H9 (cell line): ENCODE measurements at regions not wholly inside any gene's neighbourhood (a gene's known extent, or its start where the extent isn't known, plus 50 kb on each side); places are given as distances from the start of the nearest gene placed in this dataset.

Experiments used
- DNase-seq: peaks from one replicate; pipeline ENCODE4 v3.0.0-alpha.2; 2017
- H2AFZ ChIP-seq: one replicate; pipeline ENCODE4 v1.6.1; 2013; ENCODE audit warnings: mild to moderate bottlenecking, low read length, control low read depth, moderate library complexity
- H2AK5ac ChIP-seq: 2 replicates; pipeline ENCODE4 v1.6.1; 2013; ENCODE audit warnings: low read length, control low read depth, mixed read lengths; ENCODE audit not compliant: insufficient read length
- H2BK120ac ChIP-seq: one replicate; pipeline ENCODE4 v1.6.1; 2013; ENCODE audit warnings: low read depth, mild to moderate bottlenecking, low read length, control low read depth, inconsistent platforms; ENCODE audit not compliant: poor library complexity, severe bottlenecking
- H2BK12ac ChIP-seq: 2 replicates; pipeline ENCODE4 v1.6.1; 2013; ENCODE audit warnings: low read length, control low read depth, mixed read lengths, low read depth; ENCODE audit not compliant: insufficient read length
- H2BK15ac ChIP-seq: 2 replicates; pipeline ENCODE4 v1.6.1; 2013; ENCODE audit warnings: low read depth, low read length, control low read depth
- H2BK20ac ChIP-seq: one replicate; pipeline ENCODE4 v1.6.1; 2013; ENCODE audit warnings: low read depth, mild to moderate bottlenecking, low read length, control low read depth, inconsistent platforms; ENCODE audit not compliant: poor library complexity, severe bottlenecking
- H2BK5ac ChIP-seq: 2 replicates; pipeline ENCODE4 v1.6.1; 2013; ENCODE audit warnings: low read length, control low read depth, mixed read lengths; ENCODE audit not compliant: insufficient read length
- H3K14ac ChIP-seq: 2 replicates; pipeline ENCODE4 v1.6.1; 2013; ENCODE audit warnings: low read length, control low read depth; ENCODE audit not compliant: insufficient read depth
- H3K18ac ChIP-seq: 2 replicates; pipeline ENCODE4 v1.6.1; 2013; ENCODE audit warnings: low read depth, mild to moderate bottlenecking, mixed read lengths, low read length, control low read depth; ENCODE audit not compliant: insufficient read length
- H3K23ac ChIP-seq: 2 replicates; pipeline ENCODE4 v1.6.1; 2013; ENCODE audit warnings: low read length, control low read depth, mixed read lengths, low read depth; ENCODE audit not compliant: insufficient read length
- H3K23me2 ChIP-seq: 2 replicates; pipeline ENCODE4 v1.6.1; 2013; ENCODE audit warnings: low read depth, mild to moderate bottlenecking, mixed read lengths, low read length, control low read depth; ENCODE audit not compliant: insufficient read length, poor library complexity, severe bottlenecking
- H3K27ac ChIP-seq: 2 replicates; pipeline ENCODE4 v1.5.1; 2013; ENCODE audit warnings: low read length, control low read depth, mixed read lengths, low read depth; ENCODE audit not compliant: insufficient read length
- H3K27me3 ChIP-seq: 2 replicates; pipeline ENCODE4 v1.6.1; 2013; ENCODE audit warnings: low read length, control low read depth, inconsistent platforms; ENCODE audit not compliant: insufficient read depth
- H3K4ac ChIP-seq: 2 replicates; pipeline ENCODE4 v1.6.1; 2013; ENCODE audit warnings: low read depth, mild to moderate bottlenecking, control low read depth, inconsistent platforms, low read length, moderate library complexity
- H3K4me1 ChIP-seq: 2 replicates; pipeline ENCODE4 v1.6.1; 2013; ENCODE audit warnings: low read length, control low read depth, inconsistent platforms; ENCODE audit not compliant: insufficient read depth
- H3K4me2 ChIP-seq: 2 replicates; pipeline ENCODE4 v1.6.1; 2013; ENCODE audit warnings: low read length, control low read depth, mixed read lengths; ENCODE audit not compliant: insufficient read length, insufficient read depth
- H3K56ac ChIP-seq: 2 replicates; pipeline ENCODE4 v1.6.1; 2013; ENCODE audit warnings: low read depth, mild to moderate bottlenecking, mixed read lengths, low read length, control low read depth; ENCODE audit not compliant: insufficient read length
- H3K79me1 ChIP-seq: 2 replicates; pipeline ENCODE4 v1.6.1; 2013; ENCODE audit warnings: low read depth, mild to moderate bottlenecking, moderate library complexity, low read length, control low read depth, inconsistent platforms; ENCODE audit not compliant: insufficient read depth, poor library complexity, severe bottlenecking
- H3K79me2 ChIP-seq: 2 replicates; pipeline ENCODE4 v1.6.1; 2013; ENCODE audit warnings: low read length, control low read depth, inconsistent platforms; ENCODE audit not compliant: insufficient read depth
- H3K9ac ChIP-seq: 2 replicates; pipeline ENCODE4 v1.6.1; 2013; ENCODE audit warnings: low read length, control low read depth, mixed read lengths; ENCODE audit not compliant: insufficient read length; ENCODE audit errors: extremely low read depth
- H3K9me3 ChIP-seq: one replicate; pipeline ENCODE4 v1.6.1; 2013; ENCODE audit warnings: low read depth, low read length, inconsistent platforms; ENCODE audit not compliant: control insufficient read depth
- H3T11ph ChIP-seq: one replicate; pipeline ENCODE4 v1.6.1; 2013; ENCODE audit warnings: mild to moderate bottlenecking, low read length, control low read depth, inconsistent platforms
- H4K20me1 ChIP-seq: one replicate; pipeline ENCODE4 v1.6.1; 2013; ENCODE audit not compliant: control insufficient read depth, insufficient read length, insufficient read depth
- H4K5ac ChIP-seq: 2 replicates; pipeline ENCODE4 v1.6.1; 2013; ENCODE audit warnings: low read depth, mild to moderate bottlenecking, mixed read lengths, low read length, control low read depth; ENCODE audit not compliant: insufficient read length
- H4K8ac ChIP-seq: replicated peaks from 2 replicates; pipeline ENCODE4 v1.6.1; 2013; ENCODE audit warnings: low read length, control low read depth, mixed read lengths, low read depth; ENCODE audit not compliant: insufficient read length
- H4K91ac ChIP-seq: 2 replicates; pipeline ENCODE4 v1.6.1; 2013; ENCODE audit warnings: low read depth, mild to moderate bottlenecking, moderate library complexity, mixed read lengths, low read length, control low read depth; ENCODE audit not compliant: insufficient read length
- H3K27ac Mint-ChIP-seq, 3 experiments: 2 replicates in 2 of 3; 3 replicates in 1 of 3; pipeline ENCODE4 v1.8.0; 2020 to 2021; ENCODE audit warnings: mixed read lengths in 3 of 3, mild to moderate bottlenecking in 1 of 3, moderate library complexity in 1 of 3
- H3K27me3 Mint-ChIP-seq: 2 replicates; pipeline ENCODE4 v1.8.0; 2021; ENCODE audit warnings: low read depth, mild to moderate bottlenecking, moderate library complexity, mixed read lengths
- H3K36me3 Mint-ChIP-seq, 3 experiments: 2 replicates in 2 of 3; 3 replicates in 1 of 3; pipeline ENCODE4 v1.8.0; 2020 to 2021; ENCODE audit warnings: low read depth in 3 of 3, mixed read lengths in 3 of 3; ENCODE audit not compliant: insufficient read depth in 1 of 3
- H3K4me1 Mint-ChIP-seq, 2 experiments: 2 replicates each; pipeline ENCODE4 v1.8.0; 2020; ENCODE audit warnings: mixed read lengths in 2 of 2
- H3K4me3 Mint-ChIP-seq, 2 experiments: 2 replicates in 1 of 2; 3 replicates in 1 of 2; pipeline ENCODE4 v1.8.0; 2020 to 2021; ENCODE audit warnings: mild to moderate bottlenecking in 2 of 2, mixed read lengths in 2 of 2, moderate library complexity in 1 of 2
- H3K9me3 Mint-ChIP-seq, 2 experiments: 2 replicates in 1 of 2; 3 replicates in 1 of 2; pipeline ENCODE4 v1.8.0; 2020; ENCODE audit warnings: mild to moderate bottlenecking in 2 of 2, mixed read lengths in 2 of 2, moderate library complexity in 1 of 2
- WGBS: extraction: QIAGEN DNeasy Blood & Tissue Kit; methylation state at CpG from one replicate; pipeline ENCODE4 v1.1.7; 2013; ENCODE audit warnings: missing lambda C conversion rate, low lambda C conversion rate, mixed read lengths; ENCODE audit not compliant: insufficient read length; ENCODE audit errors: extremely low coverage; 5-methylcytosine and 5-hydroxymethylcytosine counted together
- TF ChIP-seq, protein P1 (sequence below): fragments of 200-600 bp; sonication (generic); conservative IDR thresholded peaks from 3 replicates; pipeline ENCODE4 v1.8.0; 2021; ENCODE audit warnings: antibody characterized with exemption, mild to moderate bottlenecking

DNA sequence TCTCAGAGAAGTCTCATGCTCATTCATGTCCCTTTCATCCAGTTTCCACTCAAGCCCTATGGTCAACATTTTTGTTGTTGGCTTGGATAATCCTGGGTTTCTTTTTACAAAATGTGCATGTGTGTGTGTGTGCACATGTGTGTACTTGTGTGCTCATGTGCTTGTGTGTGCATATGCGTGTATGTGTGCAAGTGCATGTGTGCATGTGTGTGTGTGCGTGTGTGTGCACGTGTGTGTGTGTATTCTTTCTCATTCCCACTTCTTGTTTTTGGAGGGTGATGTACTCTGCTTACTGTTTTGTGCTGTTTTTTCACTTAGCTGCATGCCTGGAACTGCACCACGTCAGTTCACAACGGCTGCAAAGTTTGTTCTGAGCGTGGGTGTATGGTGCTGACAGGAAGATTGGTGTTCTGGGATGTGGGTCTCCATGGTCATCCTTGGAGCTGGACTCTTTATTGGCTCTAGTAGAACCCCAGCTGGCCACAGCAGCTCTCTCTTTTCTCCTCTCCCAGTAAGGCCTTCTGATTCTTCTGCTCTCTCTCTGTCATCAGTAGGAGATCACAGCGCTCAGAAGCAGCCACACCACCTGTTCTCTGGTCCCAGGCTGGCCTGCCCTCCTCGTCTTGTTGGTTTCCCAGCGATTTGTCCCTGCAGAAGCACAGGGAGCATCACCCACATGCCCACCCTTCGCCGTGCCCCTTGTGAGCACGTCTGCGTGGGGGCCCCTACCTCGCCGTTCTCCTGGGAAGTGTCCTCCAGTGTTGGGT is 60.8 kb downstream of the SOX1 start:
- H3K4me1 ChIP-seq: no peaks in the 10 kb centered on the region
- no peak overlapping the region for H2AFZ ChIP-seq
- H3K23ac ChIP-seq: no peak overlapping the region
- no peak overlapping the region for H2BK12ac ChIP-seq
- H3K4ac ChIP-seq: no peak overlapping the region
- no peak overlapping the region for H3K9ac ChIP-seq
- no peak overlapping the region for H3T11ph ChIP-seq
- H4K20me1 ChIP-seq: no peaks in the 10 kb centered on the region
- Mint-ChIP-seq H3K4me3 (no peak overlapping the region), H3K27ac (no peak overlapping the region; a peak in 1 of 7 replicates), H3K36me3 (no peaks in the 10 kb centered on the region), H3K27me3 (peaks cover 56% of the 10 kb centered on the region), H3K9me3 (no peaks in the 10 kb centered on the region; a peak in 2 of 5 replicates), H3K4me1 (peaks cover 11 to 16% of the 10 kb centered on the region in 2 experiments)
- H2BK15ac ChIP-seq: no peak overlapping the region
- H2BK20ac ChIP-seq: no peak overlapping the region
- TF ChIP-seq, protein P1, sequence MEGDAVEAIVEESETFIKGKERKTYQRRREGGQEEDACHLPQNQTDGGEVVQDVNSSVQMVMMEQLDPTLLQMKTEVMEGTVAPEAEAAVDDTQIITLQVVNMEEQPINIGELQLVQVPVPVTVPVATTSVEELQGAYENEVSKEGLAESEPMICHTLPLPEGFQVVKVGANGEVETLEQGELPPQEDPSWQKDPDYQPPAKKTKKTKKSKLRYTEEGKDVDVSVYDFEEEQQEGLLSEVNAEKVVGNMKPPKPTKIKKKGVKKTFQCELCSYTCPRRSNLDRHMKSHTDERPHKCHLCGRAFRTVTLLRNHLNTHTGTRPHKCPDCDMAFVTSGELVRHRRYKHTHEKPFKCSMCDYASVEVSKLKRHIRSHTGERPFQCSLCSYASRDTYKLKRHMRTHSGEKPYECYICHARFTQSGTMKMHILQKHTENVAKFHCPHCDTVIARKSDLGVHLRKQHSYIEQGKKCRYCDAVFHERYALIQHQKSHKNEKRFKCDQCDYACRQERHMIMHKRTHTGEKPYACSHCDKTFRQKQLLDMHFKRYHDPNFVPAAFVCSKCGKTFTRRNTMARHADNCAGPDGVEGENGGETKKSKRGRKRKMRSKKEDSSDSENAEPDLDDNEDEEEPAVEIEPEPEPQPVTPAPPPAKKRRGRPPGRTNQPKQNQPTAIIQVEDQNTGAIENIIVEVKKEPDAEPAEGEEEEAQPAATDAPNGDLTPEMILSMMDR: no peak
- H2BK120ac ChIP-seq: no peak overlapping the region
- no peak overlapping the region for H3K56ac ChIP-seq
- H3K79me2 ChIP-seq: no peaks in the 10 kb centered on the region
- H3K79me1 ChIP-seq: no peaks in the 10 kb centered on the region
- H3K4me2 ChIP-seq: no peak overlapping the region
- H3K23me2 ChIP-seq: no peaks in the 10 kb centered on the region
- H3K27me3 ChIP-seq: no peaks in the 10 kb centered on the region
- no peak overlapping the region for H3K27ac ChIP-seq
- no CpG with 5 or more reads among the region's 15 CpGs for WGBS
- H4K5ac ChIP-seq: no peak overlapping the region
- no peak overlapping the region for H4K91ac ChIP-seq
- DNase-seq: no peak
- no peak overlapping the region for H4K8ac ChIP-seq
- H2BK5ac ChIP-seq: no peak overlapping the region
- no peak overlapping the region for H3K18ac ChIP-seq
- no peaks in the 10 kb centered on the region for H3K9me3 ChIP-seq
- H3K14ac ChIP-seq: peak overlapping the region; percentile 30; the same call in 1 of the 2 replicates
- no peak overlapping the region for H2AK5ac ChIP-seq
